ENCODE measurements at regions not wholly inside any gene's neighbourhood (a gene's known extent, or its start where the extent isn't known, plus 50 kb on each side); places are given as distances from the start of the nearest gene placed in this dataset.
"Not testable (repeated sequence)": the region's sequence is repeated elsewhere in the genome, so short reads cannot be mapped to it uniquely, and the experiment has no call there.

GRCh38 chr3:195974281-195974680 lies 65.9 kb upstream of the TNK2 start:
- not testable (repeated sequence) for DNase-seq (ENCODE audit: low read depth)

- DNase-seq (ENCODE audit: low read depth): not testable (repeated sequence)
These were observed 62.5 kb upstream of the TNK2 start for GRCh38 chr3:195970873-195971272.

- not testable (repeated sequence) for DNase-seq (ENCODE audit: low read depth)
These were observed 61.8 kb upstream of the TNK2 start for GRCh38 chr3:195969838-195970776.

GRCh38 chr3:195969341-195969740 lies 61.0 kb upstream of the TNK2 start:
- DNase-seq (ENCODE audit: low read depth): not testable (repeated sequence)

- DNase-seq (ENCODE audit: low read depth): not testable (repeated sequence)
These were observed 59.8 kb upstream of the TNK2 start for GRCh38 chr3:195968104-195968503.

GRCh38 chr3:195967387-195967720 lies 59.0 kb upstream of the TNK2 start:
- DNase-seq (ENCODE audit: low read depth): not testable (repeated sequence)

GRCh38 chr3:195966563-195967386 lies 58.4 kb upstream of the TNK2 start:
- DNase-seq (ENCODE audit: low read depth): not testable (repeated sequence)

GRCh38 chr3:195965217-195965616 lies 56.9 kb upstream of the TNK2 start:
- DNase-seq (ENCODE audit: low read depth): not testable (repeated sequence)

- DNase-seq (ENCODE audit: low read depth): not testable (repeated sequence)
These were observed 56.2 kb upstream of the TNK2 start for GRCh38 chr3:195964318-195965107.

- DNase-seq (ENCODE audit: low read depth): not testable (repeated sequence)
These were observed 53.9 kb upstream of the TNK2 start for GRCh38 chr3:195962222-195962621.

GRCh38 chr3:195960971-195961775 lies 52.8 kb upstream of the TNK2 start:
- peak; percentile 31 for DNase-seq (ENCODE audit: low read depth)

- DNase-seq (ENCODE audit: low read depth): not testable (repeated sequence)
These were observed 51.8 kb upstream of the TNK2 start for GRCh38 chr3:195960164-195960563.

- DNase-seq (ENCODE audit: low read depth): not testable (repeated sequence)
These were observed 51.2 kb upstream of the TNK2 start for GRCh38 chr3:195959367-195960157.

- not testable (repeated sequence) for DNase-seq (ENCODE audit: low read depth)
These were observed 50.4 kb upstream of the TNK2 start for GRCh38 chr3:195958736-195959135.

Measured in HT1080 (cell line).